ENCODE measurements at regions not wholly inside any gene's neighbourhood (a gene's known extent, or its start where the extent isn't known, plus 50 kb on each side); places are given as distances from the start of the nearest gene placed in this dataset.

DNA sequence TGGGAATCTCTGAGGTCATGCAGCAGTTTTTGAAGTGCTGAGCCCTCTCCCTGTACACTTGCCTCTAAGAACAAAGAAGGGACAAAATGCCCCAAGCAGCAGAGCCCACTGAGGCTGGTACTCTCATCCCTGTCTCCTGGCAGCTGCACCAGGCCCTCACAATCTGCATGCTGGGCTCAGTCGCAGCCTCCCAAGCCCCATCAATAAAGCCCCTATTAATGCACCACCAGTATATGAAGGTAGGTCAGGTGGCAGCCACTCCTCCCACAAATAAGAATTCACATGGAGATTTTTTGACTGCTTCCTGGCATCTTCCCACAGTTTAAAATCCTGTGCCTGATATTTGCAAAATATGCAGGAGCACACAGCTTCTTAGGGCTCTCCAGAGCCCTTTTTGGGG, 181.2 kb upstream of the PALMD start:
- Histone ChIP-seq H3K4me3 (ENCODE audit: low read depth, low read length) (no peak overlapping the region), H3K27ac (no peak overlapping the region), H3K36me3 (replicated peaks) (no peaks in the 10 kb centered on the region), H3K27me3 (replicated peaks) (no peaks in the 10 kb centered on the region)
- TF ChIP-seq, protein P1, sequence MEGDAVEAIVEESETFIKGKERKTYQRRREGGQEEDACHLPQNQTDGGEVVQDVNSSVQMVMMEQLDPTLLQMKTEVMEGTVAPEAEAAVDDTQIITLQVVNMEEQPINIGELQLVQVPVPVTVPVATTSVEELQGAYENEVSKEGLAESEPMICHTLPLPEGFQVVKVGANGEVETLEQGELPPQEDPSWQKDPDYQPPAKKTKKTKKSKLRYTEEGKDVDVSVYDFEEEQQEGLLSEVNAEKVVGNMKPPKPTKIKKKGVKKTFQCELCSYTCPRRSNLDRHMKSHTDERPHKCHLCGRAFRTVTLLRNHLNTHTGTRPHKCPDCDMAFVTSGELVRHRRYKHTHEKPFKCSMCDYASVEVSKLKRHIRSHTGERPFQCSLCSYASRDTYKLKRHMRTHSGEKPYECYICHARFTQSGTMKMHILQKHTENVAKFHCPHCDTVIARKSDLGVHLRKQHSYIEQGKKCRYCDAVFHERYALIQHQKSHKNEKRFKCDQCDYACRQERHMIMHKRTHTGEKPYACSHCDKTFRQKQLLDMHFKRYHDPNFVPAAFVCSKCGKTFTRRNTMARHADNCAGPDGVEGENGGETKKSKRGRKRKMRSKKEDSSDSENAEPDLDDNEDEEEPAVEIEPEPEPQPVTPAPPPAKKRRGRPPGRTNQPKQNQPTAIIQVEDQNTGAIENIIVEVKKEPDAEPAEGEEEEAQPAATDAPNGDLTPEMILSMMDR (IDR thresholded peaks at IDR 0.05; ENCODE audit: low read depth, low read length, missing control alignments): no peak
- DNase-seq: no peak
- in situ Hi-C loops (cut with HindIII; ENCODE audit: low pct_ligation_motif_present, low sequenced_read_pairs): no loop called here

DNA sequence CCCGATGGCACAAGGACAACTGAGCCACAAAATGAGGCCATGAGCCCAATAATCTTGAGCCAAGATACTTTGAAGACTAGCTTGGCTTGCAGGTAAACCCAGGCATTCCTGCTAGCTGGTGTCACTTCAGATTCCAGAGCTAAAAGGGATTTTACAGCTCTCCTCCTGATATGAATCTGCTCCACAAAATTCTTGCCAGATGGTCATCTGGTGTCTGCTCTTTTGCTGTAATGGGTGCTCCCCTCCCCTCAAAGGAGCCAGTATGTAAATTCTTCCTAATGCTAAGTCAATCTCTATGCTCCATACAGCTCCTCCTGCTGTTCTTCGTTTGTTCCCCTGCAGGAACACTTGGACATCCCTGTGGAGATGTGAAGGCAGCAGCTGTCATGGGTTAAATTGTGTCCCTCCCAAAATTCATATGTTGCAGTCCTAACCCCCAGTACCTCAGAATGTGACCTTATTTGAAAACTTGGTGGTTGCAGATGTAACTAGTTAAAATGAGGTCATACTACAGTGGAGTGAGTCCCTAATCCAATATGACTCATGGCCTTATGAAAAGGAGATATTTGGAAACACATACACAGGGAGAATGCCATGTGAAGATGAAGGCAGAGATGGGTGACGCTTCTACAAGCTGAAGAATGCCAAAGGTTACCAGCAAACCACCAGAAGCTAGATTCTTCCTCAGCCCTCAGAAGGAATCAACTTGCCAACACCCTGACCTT, 180.6 kb upstream of the PALMD start:
- Histone ChIP-seq H3K36me3 (replicated peaks) (no peaks in the 10 kb centered on the region), H3K27ac (no peak overlapping the region), H3K4me3 (ENCODE audit: low read depth, low read length) (no peak overlapping the region), H3K27me3 (replicated peaks) (no peaks in the 10 kb centered on the region)
- TF ChIP-seq, protein P1 (IDR thresholded peaks at IDR 0.05; ENCODE audit: low read depth, low read length, missing control alignments): peak; percentile 23
- in situ Hi-C loops (cut with HindIII; ENCODE audit: low pct_ligation_motif_present, low sequenced_read_pairs): no loop called here
- DNase-seq: peak; percentile 61

DNA sequence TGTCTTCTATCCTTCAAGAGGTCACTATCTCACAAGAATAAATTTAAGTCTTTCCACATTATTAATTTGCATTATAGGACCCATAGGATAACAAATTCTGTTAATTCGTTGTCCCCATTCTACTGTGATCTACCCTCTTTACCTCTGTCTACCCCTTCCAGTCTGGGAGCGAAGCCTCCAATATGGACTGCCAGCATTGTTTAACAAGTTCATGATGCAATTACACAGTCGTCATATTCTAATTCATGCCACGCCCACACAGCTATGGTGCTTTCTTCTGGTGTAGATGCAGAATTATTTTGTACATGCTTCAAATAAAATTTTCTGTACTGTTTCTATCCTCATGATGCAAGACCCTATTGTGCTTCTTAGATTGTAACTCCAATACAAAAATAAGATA, 178.3 kb upstream of the PALMD start:
- H3K36me3 ChIP-seq (replicated peaks): no peaks in the 10 kb centered on the region
- no peak overlapping the region for H3K4me3 ChIP-seq (ENCODE audit: low read depth, low read length)
- no peaks in the 10 kb centered on the region for H3K27me3 ChIP-seq (replicated peaks)
- DNase-seq: no peak
- in situ Hi-C loops (cut with HindIII; ENCODE audit: low pct_ligation_motif_present, low sequenced_read_pairs): no loop called here
- H3K27ac ChIP-seq: no peak overlapping the region
- TF ChIP-seq, protein P1 (IDR thresholded peaks at IDR 0.05; ENCODE audit: low read depth, low read length, missing control alignments): no peak

DNA sequence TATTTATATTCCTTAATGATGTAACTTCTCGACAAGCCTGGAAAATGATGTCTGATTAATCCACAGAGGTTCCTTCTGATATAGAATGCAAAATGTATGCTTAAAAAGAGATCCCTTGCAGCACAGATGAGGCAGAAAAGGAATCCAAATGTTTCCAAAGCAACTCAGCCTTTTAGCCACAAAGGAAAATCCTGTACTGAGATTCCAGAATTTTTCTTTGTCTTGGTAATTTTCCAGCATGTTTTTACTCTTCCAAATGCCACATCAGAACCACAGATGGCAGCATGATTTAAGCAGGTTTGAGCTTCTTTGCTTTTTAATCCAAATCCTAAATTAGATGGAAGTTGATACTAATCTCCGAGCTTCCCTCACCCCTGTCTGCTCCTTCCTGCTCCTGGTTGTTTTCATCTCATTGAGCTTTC, 176.4 kb upstream of the PALMD start:
- Histone ChIP-seq H3K36me3 (replicated peaks) (no peaks in the 10 kb centered on the region), H3K4me3 (ENCODE audit: low read depth, low read length) (no peak overlapping the region), H3K27me3 (replicated peaks) (no peaks in the 10 kb centered on the region), H3K27ac (no peak overlapping the region)
- no peak for DNase-seq
- TF ChIP-seq, protein P1 (IDR thresholded peaks at IDR 0.05; ENCODE audit: low read depth, low read length, missing control alignments): no peak
- in situ Hi-C loops (cut with HindIII; ENCODE audit: low pct_ligation_motif_present, low sequenced_read_pairs): no loop called here

DNA sequence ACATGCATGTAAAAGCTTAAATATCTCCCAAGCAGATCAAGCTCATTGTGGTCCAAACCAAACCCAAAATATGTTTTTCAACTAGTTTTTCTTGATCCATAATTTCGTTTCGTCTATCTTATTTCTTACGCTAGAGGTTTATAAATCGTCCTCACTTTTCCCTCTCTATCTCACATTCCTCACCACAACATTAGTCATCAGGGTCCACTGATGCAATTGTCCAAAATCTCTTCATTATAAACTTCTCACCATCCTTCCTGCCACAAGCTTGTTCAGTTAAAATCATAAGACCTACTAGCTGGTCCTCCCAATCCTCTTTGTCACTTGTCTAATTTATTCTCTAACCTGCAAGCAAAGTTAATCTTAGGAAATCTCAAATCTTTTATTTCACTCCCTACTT, 173.0 kb upstream of the PALMD start:
- Histone ChIP-seq H3K36me3 (replicated peaks) (no peaks in the 10 kb centered on the region), H3K4me3 (ENCODE audit: low read depth, low read length) (no peak overlapping the region), H3K27me3 (replicated peaks) (no peaks in the 10 kb centered on the region), H3K27ac (no peak overlapping the region)
- TF ChIP-seq, protein P1 (IDR thresholded peaks at IDR 0.05; ENCODE audit: low read depth, low read length, missing control alignments): no peak
- DNase-seq: no peak
- in situ Hi-C loops (cut with HindIII; ENCODE audit: low pct_ligation_motif_present, low sequenced_read_pairs): no loop called here
